ENCODE measurements at regions not wholly inside any gene's neighbourhood (a gene's known extent, or its start where the extent isn't known, plus 50 kb on each side); places are given as distances from the start of the nearest gene placed in this dataset.

GRCh38 chr4:52317981-52318380, 266.9 kb downstream of the SPATA18 start:
- TF ChIP-seq ZNF416 (CRISPR knock-in tag; IDR thresholded peaks at IDR 0.05) (no peak), ZNF396 (CRISPR knock-in tag; IDR thresholded peaks at IDR 0.05; ENCODE audit: borderline replicate concordance) (no peak), TEAD1 (CRISPR knock-in tag; IDR thresholded peaks at IDR 0.05) (no peak), ATF3 (CRISPR knock-in tag; conservative IDR thresholded peaks at IDR 0.05) (no peak), JUN (CRISPR knock-in tag; IDR thresholded peaks at IDR 0.05) (no peak)
- TF ChIP-seq, protein P1, sequence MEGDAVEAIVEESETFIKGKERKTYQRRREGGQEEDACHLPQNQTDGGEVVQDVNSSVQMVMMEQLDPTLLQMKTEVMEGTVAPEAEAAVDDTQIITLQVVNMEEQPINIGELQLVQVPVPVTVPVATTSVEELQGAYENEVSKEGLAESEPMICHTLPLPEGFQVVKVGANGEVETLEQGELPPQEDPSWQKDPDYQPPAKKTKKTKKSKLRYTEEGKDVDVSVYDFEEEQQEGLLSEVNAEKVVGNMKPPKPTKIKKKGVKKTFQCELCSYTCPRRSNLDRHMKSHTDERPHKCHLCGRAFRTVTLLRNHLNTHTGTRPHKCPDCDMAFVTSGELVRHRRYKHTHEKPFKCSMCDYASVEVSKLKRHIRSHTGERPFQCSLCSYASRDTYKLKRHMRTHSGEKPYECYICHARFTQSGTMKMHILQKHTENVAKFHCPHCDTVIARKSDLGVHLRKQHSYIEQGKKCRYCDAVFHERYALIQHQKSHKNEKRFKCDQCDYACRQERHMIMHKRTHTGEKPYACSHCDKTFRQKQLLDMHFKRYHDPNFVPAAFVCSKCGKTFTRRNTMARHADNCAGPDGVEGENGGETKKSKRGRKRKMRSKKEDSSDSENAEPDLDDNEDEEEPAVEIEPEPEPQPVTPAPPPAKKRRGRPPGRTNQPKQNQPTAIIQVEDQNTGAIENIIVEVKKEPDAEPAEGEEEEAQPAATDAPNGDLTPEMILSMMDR (IDR thresholded peaks at IDR 0.05) = no peak
- TF ChIP-seq, protein P2, sequence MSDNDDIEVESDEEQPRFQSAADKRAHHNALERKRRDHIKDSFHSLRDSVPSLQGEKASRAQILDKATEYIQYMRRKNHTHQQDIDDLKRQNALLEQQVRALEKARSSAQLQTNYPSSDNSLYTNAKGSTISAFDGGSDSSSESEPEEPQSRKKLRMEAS (CRISPR knock-in tag; IDR thresholded peaks at IDR 0.05) = no peak
